ENCODE measurements at regions not wholly inside any gene's neighbourhood (a gene's known extent, or its start where the extent isn't known, plus 50 kb on each side); places are given as distances from the start of the nearest gene placed in this dataset.
"Not testable (repeated sequence)": the region's sequence is repeated elsewhere in the genome, so short reads cannot be mapped to it uniquely, and the experiment has no call there.

DNA sequence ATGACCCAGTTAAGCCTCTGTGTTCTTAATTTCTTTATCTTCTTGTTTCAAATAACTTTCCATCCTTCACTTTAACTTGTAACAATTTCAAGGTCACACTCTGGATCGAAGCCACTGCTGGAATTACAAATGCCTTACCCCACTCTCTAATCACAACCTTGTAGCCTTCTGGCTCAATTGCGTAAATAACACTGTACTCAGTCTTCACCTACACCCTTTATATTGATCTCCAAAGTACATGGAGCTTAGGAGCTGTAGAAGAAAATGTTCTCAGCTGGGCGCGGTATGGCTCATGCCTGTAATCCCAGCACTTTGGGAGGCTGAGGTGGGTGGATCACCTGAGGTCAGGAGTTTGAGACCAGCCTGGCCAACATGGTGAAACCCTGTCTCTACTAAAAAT, 164.3 kb upstream of the NPSR1 start:
- DNase-seq, result no peak

DNA sequence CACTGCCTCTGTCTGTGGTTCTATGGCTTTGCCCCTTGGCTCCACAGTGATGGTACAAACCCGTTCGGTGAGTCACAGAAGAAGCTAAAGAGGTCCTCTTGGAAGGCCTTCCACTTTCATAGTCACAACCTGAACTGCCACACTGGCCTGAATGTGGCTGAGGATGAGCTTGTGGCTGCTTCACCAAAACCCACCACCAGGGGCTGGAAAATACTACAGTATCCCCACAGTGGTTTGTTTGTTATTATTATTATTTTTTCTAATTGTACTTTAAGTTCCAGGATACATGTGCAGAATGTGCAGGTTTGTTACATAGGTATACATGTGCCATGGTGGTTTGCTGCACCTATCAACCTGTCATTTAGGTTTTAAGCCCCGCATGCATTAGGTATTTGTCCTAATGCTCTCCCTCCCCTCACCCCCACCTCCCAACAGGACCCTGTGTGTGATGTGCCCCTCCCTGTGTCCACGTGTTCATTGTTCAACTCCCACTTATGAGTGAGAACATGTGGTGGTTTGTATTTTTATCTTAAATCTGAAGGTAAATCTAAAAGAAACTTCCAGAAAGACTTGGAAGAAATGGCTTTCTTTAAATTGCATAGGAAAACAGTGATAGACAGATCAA, 160.8 kb upstream of the NPSR1 start:
- DNase-seq, result no peak

DNA sequence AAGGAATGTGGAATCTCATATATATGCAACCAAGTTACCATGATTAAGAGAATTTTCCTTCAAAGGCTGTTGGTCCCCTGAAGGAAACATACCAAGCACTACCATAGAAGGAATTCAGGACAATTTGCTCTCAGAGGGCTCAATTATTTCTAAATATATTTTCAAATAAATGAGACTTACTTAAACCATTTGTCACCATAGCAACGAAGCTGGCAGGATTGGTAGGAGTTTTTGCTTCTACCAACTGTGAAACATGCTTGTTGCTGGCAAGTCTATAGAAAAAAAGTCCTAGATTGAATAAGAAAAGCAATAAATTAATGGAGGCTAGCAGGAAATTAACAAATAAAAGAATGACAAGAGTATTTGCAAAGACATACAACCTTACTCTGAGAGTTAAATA, 156.9 kb upstream of the NPSR1 start:
- no peak for DNase-seq

- DNase-seq, result no peak
These were observed 150.8 kb upstream of the NPSR1 start for GRCh38 chr7:34507191-34507590.

GRCh38 chr7:34523226-34523918, 134.6 kb upstream of the NPSR1 start:
- no peak for DNase-seq

GRCh38 chr7:34530259-34530658, 127.8 kb upstream of the NPSR1 start:
- DNase-seq, result no peak

GRCh38 chr7:34539003-34539402, 119.0 kb upstream of the NPSR1 start:
- no peak for DNase-seq

DNA sequence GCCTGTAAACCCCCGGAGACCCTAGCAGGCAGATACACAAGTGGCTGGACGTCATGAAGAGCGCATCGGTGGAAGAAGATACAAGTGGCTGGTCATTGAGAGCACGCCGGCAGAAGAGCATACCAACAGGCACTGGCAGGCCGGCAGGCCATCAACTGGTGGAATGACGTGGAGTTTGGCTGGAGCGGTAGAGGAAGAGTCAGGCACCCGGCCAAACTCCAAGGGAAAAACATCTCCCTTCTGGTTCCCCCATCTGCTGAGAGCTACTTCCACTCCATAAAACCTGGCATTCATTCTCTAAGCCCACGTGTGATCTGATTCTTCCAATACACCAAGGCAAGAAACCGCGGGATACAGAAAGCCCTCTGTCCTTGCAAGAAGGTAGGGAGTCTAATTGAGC, 113.4 kb upstream of the NPSR1 start:
- DNase-seq, result no peak

DNA sequence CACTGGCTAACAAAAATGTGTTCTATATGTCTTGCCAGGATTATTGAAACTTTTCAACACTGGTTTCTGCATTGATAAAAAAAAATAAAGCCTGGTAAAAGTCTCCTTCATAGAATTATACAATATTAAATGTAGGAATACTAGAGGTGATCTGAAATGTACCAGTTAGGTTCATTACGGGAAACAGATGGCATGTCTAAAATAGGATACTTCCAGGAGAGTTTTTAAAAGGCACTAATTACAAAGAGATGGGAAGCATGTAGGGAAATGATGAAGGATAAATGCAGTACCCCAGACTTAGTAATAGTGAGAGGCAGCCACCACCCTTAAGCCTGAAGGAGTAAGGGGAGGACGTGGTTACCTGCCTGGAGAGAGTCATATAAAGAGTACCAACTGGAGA, 107.0 kb upstream of the NPSR1 start:
- no peak for DNase-seq

DNA sequence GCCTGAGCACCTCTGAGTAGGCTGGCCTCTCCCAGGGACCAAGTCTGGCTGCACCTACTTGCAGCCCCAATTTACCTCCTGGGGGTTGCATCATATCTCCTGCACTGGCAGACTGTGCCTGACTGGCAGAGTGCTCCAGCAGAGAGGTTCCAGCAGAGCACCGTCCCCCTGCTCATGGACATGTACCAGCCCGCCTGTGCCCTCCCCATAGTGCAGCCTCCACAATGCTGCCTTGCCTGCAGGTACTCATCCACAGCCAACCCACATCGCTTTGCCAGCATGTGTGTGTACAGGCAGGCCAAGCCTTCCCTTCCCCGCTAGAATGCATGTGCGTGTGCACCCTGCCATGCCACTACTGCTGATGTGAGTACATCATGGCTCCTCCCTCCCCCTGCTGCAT, 105.5 kb upstream of the NPSR1 start:
- DNase-seq, result no peak

- no peak for DNase-seq
These were observed 100.0 kb upstream of the NPSR1 start for GRCh38 chr7:34558022-34558421.

DNA sequence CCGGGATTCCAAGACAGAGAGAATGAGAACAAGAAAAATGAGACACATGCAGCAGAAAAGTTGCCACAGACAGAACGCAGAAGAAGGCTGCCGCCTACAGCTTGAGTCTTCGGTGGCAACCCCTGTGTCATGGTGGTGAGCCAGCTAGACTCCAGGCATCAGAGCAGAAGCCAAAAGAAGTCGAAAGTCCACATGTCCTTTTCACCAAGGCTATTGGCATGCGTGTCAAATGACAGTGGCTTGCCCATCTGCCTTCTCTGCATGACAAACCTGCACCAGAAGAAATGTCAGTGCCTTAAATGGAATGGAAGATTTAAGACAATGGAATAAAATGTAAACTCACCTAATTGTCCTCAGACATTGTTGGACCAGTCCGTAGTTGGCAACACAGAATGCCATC, 93.9 kb upstream of the NPSR1 start:
- DNase-seq, result no peak

DNA sequence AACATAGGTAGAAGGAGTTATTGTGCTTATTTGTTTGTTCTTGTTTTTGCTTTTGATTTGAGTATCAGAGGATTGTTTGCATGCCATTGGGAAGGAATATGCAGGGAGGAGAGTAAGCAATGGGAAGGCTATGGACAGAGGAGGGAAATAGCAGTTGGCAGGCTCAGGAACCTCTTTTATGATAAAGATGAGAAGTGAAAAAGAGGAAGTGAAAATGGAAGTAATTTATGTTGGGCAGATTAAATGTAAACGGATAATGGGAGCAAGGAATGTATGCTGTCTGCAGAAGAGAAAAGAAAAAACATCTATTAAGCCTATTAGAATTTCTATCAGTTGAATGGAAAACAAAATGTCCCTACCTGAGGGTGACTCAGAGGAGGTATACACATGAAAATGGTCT, 90.1 kb upstream of the NPSR1 start:
- DNase-seq, result no peak

GRCh38 chr7:34569975-34570699, 87.9 kb upstream of the NPSR1 start:
- no peak for DNase-seq

GRCh38 chr7:34575006-34575405, 83.0 kb upstream of the NPSR1 start:
- DNase-seq, result no peak

GRCh38 chr7:34577934-34578333, 80.1 kb upstream of the NPSR1 start:
- DNase-seq, result not testable (repeated sequence)

DNA sequence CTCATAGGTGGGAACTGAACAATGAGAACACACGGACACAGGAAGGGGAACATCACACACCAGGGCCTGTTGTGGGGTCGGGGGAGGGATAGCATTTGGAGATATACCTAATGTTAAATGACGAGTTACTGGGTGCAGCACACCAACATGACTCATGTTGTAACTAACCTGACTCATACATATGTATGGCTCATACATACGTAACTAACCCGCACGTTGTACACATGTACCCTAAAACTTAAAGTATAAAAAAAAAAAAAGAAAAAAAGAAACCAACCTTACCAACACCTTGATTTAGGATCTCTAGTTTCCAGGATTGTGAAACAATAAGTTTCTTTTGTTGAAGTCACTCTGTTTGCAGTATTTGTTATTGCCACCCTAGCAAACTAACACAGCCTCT, 76.3 kb upstream of the NPSR1 start:
- DNase-seq, result not testable (repeated sequence)

DNA sequence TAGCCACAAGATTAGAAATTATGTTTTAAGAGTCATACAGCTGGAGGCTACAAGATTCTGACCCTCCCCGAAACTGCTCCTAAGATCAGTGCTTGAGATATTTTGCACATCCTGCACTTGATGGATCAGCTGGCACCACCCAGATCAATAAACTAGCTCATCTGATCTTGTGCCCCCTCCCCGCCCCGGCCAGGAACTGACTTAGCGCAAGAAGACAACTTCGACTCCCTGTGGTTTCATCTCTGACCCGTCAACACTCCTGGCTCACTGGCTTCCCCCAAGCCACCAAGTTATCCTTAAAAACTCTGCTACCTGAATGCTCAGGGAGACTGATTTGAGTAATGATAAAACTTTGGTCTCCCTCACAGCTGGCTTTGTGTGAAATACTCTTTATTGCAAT, 73.5 kb upstream of the NPSR1 start:
- DNase-seq, result no peak

DNA sequence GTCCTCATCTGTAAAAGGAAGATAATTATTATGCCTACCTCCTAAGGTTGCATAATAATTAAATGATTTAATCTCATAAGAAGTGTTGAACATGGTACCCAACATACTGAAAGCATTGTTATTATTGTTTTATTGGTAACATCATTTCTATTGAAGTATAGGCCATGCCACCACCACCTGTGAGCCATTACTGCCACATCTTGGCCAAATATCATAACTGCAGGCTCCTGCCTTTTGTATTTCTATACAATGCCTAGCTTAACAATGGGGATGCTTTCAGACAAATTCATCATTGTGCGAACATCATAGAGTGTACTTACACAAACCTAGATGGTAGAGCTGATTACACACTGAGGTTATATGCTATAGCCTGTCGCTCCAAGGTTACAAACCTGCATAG, 61.1 kb upstream of the NPSR1 start:
- DNase-seq, result no peak

- no peak for DNase-seq
These were observed 54.1 kb upstream of the NPSR1 start for GRCh38 chr7:34603711-34604444.
